Fibroblast of lung (primary cell): ENCODE measurements at regions not wholly inside any gene's neighbourhood (a gene's known extent, or its start where the extent isn't known, plus 50 kb on each side); places are given as distances from the start of the nearest gene placed in this dataset.

ENCODE experiments used
- DNase-seq, 2 donors: peaks; one replicate each; pipeline versions ENCODE4 v3.0.0 to v3.0.0-alpha.2; 2010; ENCODE audit warnings: low read depth in 2 of 2
- H2AFZ ChIP-seq: 2 replicates; pipeline ENCODE4 v1.5.1; 2012; ENCODE audit warnings: low read length, control low read depth, inconsistent platforms
- H3K27ac ChIP-seq: 2 replicates; pipeline ENCODE4 v1.5.1; 2011; ENCODE audit warnings: low read length, control low read depth; ENCODE audit not compliant: insufficient read depth
- H3K27me3 ChIP-seq: 2 replicates; pipeline ENCODE4 v1.5.1; 2011; ENCODE audit warnings: mild to moderate bottlenecking, low read length; ENCODE audit not compliant: control insufficient read depth, insufficient read depth
- H3K36me3 ChIP-seq: 2 replicates; pipeline ENCODE4 v1.5.1; 2011; ENCODE audit warnings: low read length; ENCODE audit not compliant: control insufficient read depth, insufficient read depth
- H3K4me1 ChIP-seq: 2 replicates; pipeline ENCODE4 v1.5.1; 2011; ENCODE audit warnings: low read length; ENCODE audit not compliant: control insufficient read depth, insufficient read depth; ENCODE audit errors: extremely low read depth
- H3K4me2 ChIP-seq: 2 replicates; pipeline ENCODE4 v1.5.1; 2011; ENCODE audit warnings: low read length, control low read depth; ENCODE audit not compliant: insufficient read depth; ENCODE audit errors: extremely low read depth
- H3K4me3 ChIP-seq, 4 experiments: fragments of 200-600 bp in 1 of 4; sonication (generic) in 1 of 4; replicated peaks in 1 of 4; 2 replicates each; pipeline ENCODE4 v1.5.1; 2011 to 2016; ENCODE audit warnings: low read length in 4 of 4, low read depth in 3 of 4, mild to moderate bottlenecking in 3 of 4, control low read depth in 2 of 4, inconsistent platforms in 1 of 4, mixed read lengths in 1 of 4; ENCODE audit not compliant: insufficient read depth in 1 of 4; ENCODE audit errors: control extremely low read depth in 1 of 4
- H3K79me2 ChIP-seq: 2 replicates; pipeline ENCODE4 v1.5.1; 2012; ENCODE audit warnings: mild to moderate bottlenecking, low read length, inconsistent platforms; ENCODE audit not compliant: control insufficient read depth, insufficient read depth
- H3K9ac ChIP-seq: 2 replicates; pipeline ENCODE4 v1.5.1; 2011; ENCODE audit warnings: mild to moderate bottlenecking, low read length, control low read depth; ENCODE audit not compliant: insufficient read depth
- H3K9me3 ChIP-seq: 2 replicates; pipeline ENCODE4 v1.5.1; 2012; ENCODE audit warnings: low read depth, low read length; ENCODE audit not compliant: control insufficient read depth, insufficient read depth
- H4K20me1 ChIP-seq: 2 replicates; pipeline ENCODE4 v1.5.1; 2011; ENCODE audit warnings: low read length; ENCODE audit not compliant: control insufficient read depth, insufficient read depth; ENCODE audit errors: extremely low read depth
- CTCF ChIP-seq, 2 donors: IDR thresholded peaks in 1 of 2; conservative IDR thresholded peaks in 1 of 2; 1 replicate in 1 of 2; 2 replicates in 1 of 2; pipeline ENCODE4 v1.5.1; 2011 to 2012; ENCODE audit warnings: low read length in 2 of 2, control low read depth in 1 of 2, inconsistent platforms in 1 of 2, low read depth in 1 of 2, mild to moderate bottlenecking in 1 of 2
- EZH2 ChIP-seq: IDR thresholded peaks from 2 replicates; pipeline ENCODE4 v1.5.1; 2012; ENCODE audit warnings: low read length, control low read depth, mild to moderate bottlenecking; ENCODE audit errors: missing control alignments

GRCh38 chr16:80041410-80041809, 440.9 kb upstream of the MAF start:
- H4K20me1 ChIP-seq: no peaks in the 10 kb centered on the region
- DNase-seq: peak in 1 of 2 donors; percentile 29
- H3K79me2 ChIP-seq: no peaks in the 10 kb centered on the region
- H3K27ac ChIP-seq: no peak overlapping the region
- H3K4me1 ChIP-seq: no peaks in the 10 kb centered on the region
- no peak overlapping the region for H3K9ac ChIP-seq
- H3K36me3 ChIP-seq: no peaks in the 10 kb centered on the region
- H3K27me3 ChIP-seq: no peaks in the 10 kb centered on the region
- no peak overlapping the region for H3K4me2 ChIP-seq
- H3K9me3 ChIP-seq: no peaks in the 10 kb centered on the region
- H3K4me3 ChIP-seq: no peak overlapping the region
- no peak for TF ChIP-seq CTCF (conservative IDR thresholded peaks at IDR 0.05 in 1 of 2, IDR thresholded peaks at IDR 0.05 in 1 of 2; ENCODE audit: low read depth in 1 of 2, low read length in 2 of 2)
- TF ChIP-seq EZH2: no peak
- no peak overlapping the region for H2AFZ ChIP-seq

- Histone ChIP-seq H3K9ac (no peak overlapping the region), H3K4me3 (no peak overlapping the region), H3K9me3 (no peaks in the 10 kb centered on the region), H2AFZ (no peak overlapping the region), H3K4me2 (no peak overlapping the region), H4K20me1 (no peaks in the 10 kb centered on the region), H3K36me3 (no peaks in the 10 kb centered on the region), H3K27me3 (no peaks in the 10 kb centered on the region), H3K4me1 (no peaks in the 10 kb centered on the region), H3K79me2 (no peaks in the 10 kb centered on the region), H3K27ac (no peak overlapping the region)
- TF ChIP-seq CTCF (conservative IDR thresholded peaks at IDR 0.05 in 1 of 2, IDR thresholded peaks at IDR 0.05 in 1 of 2; ENCODE audit: low read depth in 1 of 2, low read length in 2 of 2) (no peak), EZH2 (no peak)
- no peak for DNase-seq
Measured at GRCh38 chr16:80040814-80041213, 440.3 kb upstream of the MAF start.

GRCh38 chr16:80040413-80040812, 439.9 kb upstream of the MAF start:
- DNase-seq: no peak
- H4K20me1 ChIP-seq: no peaks in the 10 kb centered on the region
- H3K27me3 ChIP-seq: no peaks in the 10 kb centered on the region
- H3K9ac ChIP-seq: no peak overlapping the region
- no peaks in the 10 kb centered on the region for H3K79me2 ChIP-seq
- no peaks in the 10 kb centered on the region for H3K4me1 ChIP-seq
- no peak overlapping the region for H3K4me3 ChIP-seq
- no peak overlapping the region for H3K4me2 ChIP-seq
- H3K27ac ChIP-seq: no peak overlapping the region
- TF ChIP-seq CTCF (conservative IDR thresholded peaks at IDR 0.05 in 1 of 2, IDR thresholded peaks at IDR 0.05 in 1 of 2; ENCODE audit: low read depth in 1 of 2, low read length in 2 of 2) (no peak), EZH2 (no peak)
- no peaks in the 10 kb centered on the region for H3K9me3 ChIP-seq
- no peaks in the 10 kb centered on the region for H3K36me3 ChIP-seq
- no peak overlapping the region for H2AFZ ChIP-seq
